Keratinocyte (primary cell): ENCODE measurements at regions not wholly inside any gene's neighbourhood (a gene's known extent, or its start where the extent isn't known, plus 50 kb on each side); places are given as distances from the start of the nearest gene placed in this dataset.

Experiments
- CTCF ChIP-seq, 3 experiments: IDR thresholded peaks in 1 of 3; conservative IDR thresholded peaks in 1 of 3; optimal IDR thresholded peaks in 1 of 3; 2 replicates in 2 of 3; 3 replicates in 1 of 3; pipeline versions ENCODE3 to v1.5.1; 2011; ENCODE audit warnings: low read length in 3 of 3, mild to moderate bottlenecking in 3 of 3, moderate library complexity in 2 of 3, control low read depth in 1 of 3, inconsistent platforms in 1 of 3; ENCODE audit not compliant: insufficient read depth in 2 of 3; ENCODE audit errors: extremely low read depth in 1 of 3
- EZH2 ChIP-seq: IDR thresholded peaks from one replicate; pipeline ENCODE4 v1.6.1; 2012; ENCODE audit warnings: inconsistent platforms, mild to moderate bottlenecking, low read length, moderate library complexity

GRCh38 chr6:54503144-54503543, 194.9 kb downstream of the TINAG start:
- TF ChIP-seq CTCF (optimal IDR thresholded peaks at IDR 0.05 in 1 of 3, IDR thresholded peaks at IDR 0.05 in 1 of 3, conservative IDR thresholded peaks at IDR 0.05 in 1 of 3; ENCODE audit: extremely low read depth in 1 of 3, insufficient read depth in 2 of 3, low read length in 3 of 3) (no peak), EZH2 (no peak)
